Transverse colon (tissue), 4 donors: ENCODE measurements at regions not wholly inside any gene's neighbourhood (a gene's known extent, or its start where the extent isn't known, plus 50 kb on each side); places are given as distances from the start of the nearest gene placed in this dataset.
"Not testable (repeated sequence)": the region's sequence is repeated elsewhere in the genome, so short reads cannot be mapped to it uniquely, and the experiment has no call there.

Experiments used
- DNase-seq: peaks from one replicate; pipeline ENCODE4 v3.0.0-alpha.2; 2019
- H3K27ac ChIP-seq, 4 donors: fragments of 200-600 bp; sonication (generic); 2 replicates each; pipeline ENCODE4 v1.5.1; 2016 to 2018; ENCODE audit warnings: inconsistent platforms in 4 of 4
- H3K27me3 ChIP-seq: fragments of 200-600 bp; sonication (generic); 2 replicates; pipeline ENCODE4 v1.5.1; 2017; ENCODE audit warnings: inconsistent platforms
- H3K36me3 ChIP-seq, 4 donors: fragments of 200-600 bp; sonication (generic); 2 replicates each; pipeline ENCODE4 v1.5.1; 2017 to 2019; ENCODE audit warnings: inconsistent platforms in 4 of 4
- H3K4me1 ChIP-seq, 4 donors: fragments of 200-600 bp; sonication (generic); 2 replicates each; pipeline ENCODE4 v1.5.1; 2017 to 2020; ENCODE audit warnings: inconsistent platforms in 4 of 4
- H3K4me3 ChIP-seq, 4 donors: fragments of 200-600 bp; sonication (generic); 1 replicate in 1 of 4; 2 replicates in 3 of 4; pipeline versions ENCODE4 v1.5.1 to v1.6.1; 2017 to 2019; ENCODE audit warnings: inconsistent platforms in 4 of 4
- H3K9me3 ChIP-seq, 2 donors: fragments of 200-600 bp; sonication (generic); 2 replicates each; pipeline ENCODE4 v1.5.1; 2017 to 2019; ENCODE audit warnings: inconsistent platforms in 2 of 2
- EP300 ChIP-seq: sonication (generic); formaldehyde crosslinking; IDR thresholded peaks from one replicate; pipeline ENCODE4 v1.6.1; 2017; ENCODE audit warnings: antibody characterized with exemption, low read depth
- POLR2A ChIP-seq: fragments of 450-650 bp; IDR thresholded peaks from one replicate; pipeline ENCODE4 v1.6.1; 2016; ENCODE audit warnings: antibody characterized with exemption, mild to moderate bottlenecking, moderate library complexity
- POLR2AphosphoS5 ChIP-seq, 3 donors: sonication (generic); formaldehyde crosslinking; IDR thresholded peaks; one replicate each; pipeline ENCODE4 v1.6.1; 2016; ENCODE audit warnings: antibody characterized with exemption in 3 of 3
- WGBS, 2 donors: methylation state at CpG; one replicate each; pipeline ENCODE4 v1.1.5; 2018; ENCODE audit warnings: low coverage in 1 of 2; 5-methylcytosine and 5-hydroxymethylcytosine counted together
- in situ Hi-C, 4 donors: fragments of 200-750 bp; cut with MboI; loops; one replicate each; pipeline versions ENCODE4 v1.15.0 to v1.15.1; 2017; ENCODE audit warnings: low sequenced_read_pairs in 3 of 4, low pct_ligation_motif_present in 1 of 4, low pct_unique_long_range_greater_than_20kb in 1 of 4
- intact Hi-C: fragments of 100-400 bp; cut with DNase I; formaldehyde crosslinking; loops from one replicate; pipeline ENCODE4 v1.15.1; 2023; ENCODE audit warnings: low total_unique reads
- TF ChIP-seq, protein P1 (sequence below), 5 experiments: fragments of 200-600 bp in 3 of 5; fragments of 450-650 bp in 2 of 5; sonication (generic) in 3 of 5; IDR thresholded peaks; 1 replicate in 2 of 5; 2 replicates in 3 of 5; pipeline ENCODE4 v1.5.1; 2016 to 2017; ENCODE audit warnings: antibody characterized with exemption in 5 of 5, inconsistent platforms in 3 of 5, mild to moderate bottlenecking in 2 of 5, moderate library complexity in 1 of 5

- intact Hi-C loops, result no loop called here
- Histone ChIP-seq H3K27me3 (no peaks in the 10 kb centered on the region), H3K27ac (no peak overlapping the region), H3K9me3 (no peaks in the 10 kb centered on the region), H3K4me1 (no peaks in the 10 kb centered on the region), H3K4me3 (no peak overlapping the region), H3K36me3 (no peaks in the 10 kb centered on the region)
- TF ChIP-seq EP300, result no peak
- WGBS, 2 donors, result 87 to 94% methylated on average over 4 to 5 of the region's 5 CpGs
- DNase-seq, result no peak
- in situ Hi-C loops, result no loop called here
Observed at GRCh38 chr3:10647376-10647775, 142.0 kb upstream of the ATP2B2 start.

- no peaks in the 10 kb centered on the region for H3K9me3 ChIP-seq
- in situ Hi-C loops, result no loop called here
- TF ChIP-seq POLR2A (no peak), POLR2AphosphoS5 (IDR thresholded peaks at IDR 0.05) (no peak), EP300 (no peak)
- TF ChIP-seq, protein P1, sequence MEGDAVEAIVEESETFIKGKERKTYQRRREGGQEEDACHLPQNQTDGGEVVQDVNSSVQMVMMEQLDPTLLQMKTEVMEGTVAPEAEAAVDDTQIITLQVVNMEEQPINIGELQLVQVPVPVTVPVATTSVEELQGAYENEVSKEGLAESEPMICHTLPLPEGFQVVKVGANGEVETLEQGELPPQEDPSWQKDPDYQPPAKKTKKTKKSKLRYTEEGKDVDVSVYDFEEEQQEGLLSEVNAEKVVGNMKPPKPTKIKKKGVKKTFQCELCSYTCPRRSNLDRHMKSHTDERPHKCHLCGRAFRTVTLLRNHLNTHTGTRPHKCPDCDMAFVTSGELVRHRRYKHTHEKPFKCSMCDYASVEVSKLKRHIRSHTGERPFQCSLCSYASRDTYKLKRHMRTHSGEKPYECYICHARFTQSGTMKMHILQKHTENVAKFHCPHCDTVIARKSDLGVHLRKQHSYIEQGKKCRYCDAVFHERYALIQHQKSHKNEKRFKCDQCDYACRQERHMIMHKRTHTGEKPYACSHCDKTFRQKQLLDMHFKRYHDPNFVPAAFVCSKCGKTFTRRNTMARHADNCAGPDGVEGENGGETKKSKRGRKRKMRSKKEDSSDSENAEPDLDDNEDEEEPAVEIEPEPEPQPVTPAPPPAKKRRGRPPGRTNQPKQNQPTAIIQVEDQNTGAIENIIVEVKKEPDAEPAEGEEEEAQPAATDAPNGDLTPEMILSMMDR (IDR thresholded peaks at IDR 0.05), result no peak
- WGBS, 2 donors, result 51 to 67% methylated on average over 3 to 4 of the region's 4 CpGs
- H3K27ac ChIP-seq, result no peak overlapping the region
- no peak overlapping the region for H3K4me3 ChIP-seq
- H3K36me3 ChIP-seq, result no peaks in the 10 kb centered on the region
- no peak for DNase-seq
- H3K4me1 ChIP-seq, result no peaks in the 10 kb centered on the region
- H3K27me3 ChIP-seq, result no peaks in the 10 kb centered on the region
- intact Hi-C loops, result no loop called here
Observed at GRCh38 chr3:10648181-10648580, 142.8 kb upstream of the ATP2B2 start.

GRCh38 chr3:10649463-10649862 lies 144.1 kb upstream of the ATP2B2 start:
- H3K36me3 ChIP-seq, H3K27me3 ChIP-seq, DNase-seq, H3K9me3 ChIP-seq, in situ Hi-C loops, H3K4me3 ChIP-seq, H3K4me1 ChIP-seq, H3K27ac ChIP-seq, intact Hi-C loops: not testable (repeated sequence)
- WGBS, 2 donors, result 4 to 100% methylated on average over 1 of the region's 1 CpG

DNA sequence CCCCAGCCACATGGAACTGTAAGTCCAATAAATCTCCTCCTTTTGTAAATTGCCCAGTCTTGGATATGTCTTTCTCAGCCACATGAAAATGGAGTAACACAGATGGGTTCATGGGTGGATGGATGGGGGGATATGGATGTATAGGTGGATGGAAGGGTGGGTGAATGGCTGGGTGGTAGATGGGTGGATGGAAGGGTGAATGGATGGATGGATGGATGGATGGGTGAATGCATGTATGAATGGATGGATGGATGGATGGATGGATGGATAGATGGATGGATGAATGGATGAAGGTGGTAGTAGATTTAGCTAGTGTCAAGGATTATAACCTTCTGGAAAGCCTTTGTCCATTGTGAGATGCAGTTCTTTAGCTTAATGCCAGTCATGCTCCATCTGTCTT lies 146.1 kb upstream of the ATP2B2 start:
- Histone ChIP-seq H3K27me3 (no peaks in the 10 kb centered on the region), H3K4me1 (no peaks in the 10 kb centered on the region), H3K27ac (no peak overlapping the region), H3K4me3 (no peak overlapping the region), H3K36me3 (no peaks in the 10 kb centered on the region), H3K9me3 (no peaks in the 10 kb centered on the region)
- no peak for DNase-seq
- TF ChIP-seq POLR2A, result no peak
- no peak for TF ChIP-seq POLR2AphosphoS5 (IDR thresholded peaks at IDR 0.05)
- no peak for TF ChIP-seq EP300
- TF ChIP-seq, protein P1 (IDR thresholded peaks at IDR 0.05), result no peak
- intact Hi-C loops (no loop called here), in situ Hi-C loops (no loop called here)

DNA sequence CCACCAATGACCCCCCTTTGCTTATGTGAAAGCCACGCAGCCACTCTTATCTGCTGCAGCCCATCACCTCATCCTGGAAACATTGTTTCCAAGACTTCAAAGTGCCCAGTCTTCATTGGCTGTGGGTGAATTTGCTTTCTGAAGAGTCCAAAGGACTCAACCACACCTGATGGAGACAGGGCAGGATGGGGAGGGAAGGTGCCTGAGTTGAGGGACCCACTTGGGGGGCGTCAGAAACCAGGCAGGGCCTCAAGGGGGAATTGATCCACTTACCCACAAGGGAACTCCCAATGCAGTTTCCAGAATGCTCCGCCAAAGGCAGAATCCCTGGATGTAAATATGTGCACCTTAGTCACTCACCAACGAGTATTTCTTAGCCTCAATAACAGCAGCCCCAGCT lies 147.9 kb upstream of the ATP2B2 start:
- no peaks in the 10 kb centered on the region for H3K27me3 ChIP-seq
- in situ Hi-C loops, result no loop called here
- H3K27ac ChIP-seq, result no peak overlapping the region
- DNase-seq, result no peak
- no peaks in the 10 kb centered on the region for H3K4me1 ChIP-seq
- WGBS, 2 donors, result 65 to 80% methylated on average over 1 to 4 of the region's 4 CpGs
- TF ChIP-seq, protein P1 (IDR thresholded peaks at IDR 0.05), result no peak
- TF ChIP-seq POLR2AphosphoS5 (IDR thresholded peaks at IDR 0.05) (no peak), POLR2A (no peak), EP300 (no peak)
- H3K4me3 ChIP-seq, result no peak overlapping the region
- H3K36me3 ChIP-seq, result no peaks in the 10 kb centered on the region
- intact Hi-C loops, result no loop called here
- no peaks in the 10 kb centered on the region for H3K9me3 ChIP-seq
